ENCODE measurements at regions not wholly inside any gene's neighbourhood (a gene's known extent, or its start where the extent isn't known, plus 50 kb on each side); places are given as distances from the start of the nearest gene placed in this dataset.

DNA sequence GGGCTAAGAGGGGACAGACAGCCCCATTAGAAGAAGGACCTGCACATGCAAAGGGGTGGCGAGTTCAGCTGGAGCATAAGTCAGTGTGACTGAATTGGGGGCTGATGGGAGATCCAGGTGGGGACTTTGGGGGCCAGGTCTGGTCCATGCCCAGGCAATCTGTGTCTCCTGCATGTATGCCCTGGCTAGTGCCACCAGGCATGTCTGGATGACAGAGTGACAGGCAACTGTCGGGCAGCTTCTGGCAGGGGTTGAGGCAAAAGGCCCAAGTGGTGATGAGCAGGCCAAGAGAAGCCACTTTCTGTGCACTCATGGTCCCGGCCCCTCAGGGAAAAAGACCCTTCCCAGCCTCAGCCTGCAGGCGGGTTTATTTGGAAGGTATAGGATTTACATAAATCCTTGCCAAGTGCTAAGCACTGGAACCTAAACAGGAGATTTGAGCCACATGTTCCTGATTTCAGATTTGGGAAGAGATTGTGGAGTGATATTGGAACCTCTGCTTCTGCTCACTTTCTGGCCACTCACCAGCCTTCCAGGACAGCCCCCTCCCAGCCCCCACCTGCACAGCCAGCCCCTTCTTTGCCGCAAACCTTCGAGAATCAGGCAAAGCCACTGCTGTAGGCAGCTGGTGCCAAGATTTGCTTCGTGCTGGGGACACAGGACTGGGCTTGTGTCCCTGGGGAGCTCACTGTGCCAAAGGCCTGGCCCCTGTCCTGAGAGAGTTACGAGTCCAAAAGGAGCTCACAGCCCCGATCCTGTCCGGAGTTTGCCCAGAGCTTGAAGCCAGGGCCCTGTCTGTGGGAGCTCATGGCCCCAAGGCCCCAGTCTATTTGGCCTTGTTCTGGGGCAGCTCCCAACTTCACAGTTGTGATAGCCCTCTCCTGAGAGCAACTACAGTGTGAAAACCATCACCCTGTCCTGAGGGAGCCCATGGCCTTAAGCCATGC lies 232.5 kb upstream of the RTL1 start:
- no peak for DNase-seq (ENCODE audit: low read depth in 2 of 2)

- DNase-seq (ENCODE audit: low read depth in 2 of 2) = no peak
These were observed 233.7 kb upstream of the RTL1 start for GRCh38 chr14:101137234-101137633.

- DNase-seq (ENCODE audit: low read depth in 2 of 2) = no peak
These were observed 244.3 kb upstream of the RTL1 start for GRCh38 chr14:101147848-101148247.

DNA sequence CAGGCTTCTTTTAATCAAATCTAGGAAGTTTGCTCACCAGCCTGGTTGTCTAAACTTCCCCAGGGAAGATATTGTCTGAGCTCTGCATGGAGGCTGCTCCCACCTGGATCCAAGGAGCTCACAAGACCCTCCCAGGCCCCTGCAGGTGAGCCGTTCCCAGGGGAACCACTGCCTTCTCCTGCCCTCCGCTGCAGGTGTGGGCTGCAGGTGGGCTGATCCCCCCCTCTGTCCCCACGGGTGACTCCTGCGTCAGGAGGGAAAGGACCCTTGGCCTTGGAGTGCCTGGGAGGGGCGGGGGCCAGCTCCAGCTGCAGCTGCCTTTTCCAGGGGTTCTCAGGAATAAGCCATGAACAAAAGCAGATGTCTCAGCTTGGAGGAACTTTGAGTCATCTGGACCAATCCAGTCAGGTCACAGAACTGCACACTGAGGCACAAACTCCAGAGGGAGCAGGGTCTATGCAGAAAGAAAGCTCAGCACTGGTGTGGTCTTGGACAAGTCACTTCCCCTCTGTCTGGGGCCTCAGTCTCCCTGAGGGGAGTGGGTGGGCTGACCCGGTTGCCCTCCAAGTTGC lies 246.6 kb upstream of the RTL1 start:
- DNase-seq (ENCODE audit: low read depth in 2 of 2) = no peak

DNA sequence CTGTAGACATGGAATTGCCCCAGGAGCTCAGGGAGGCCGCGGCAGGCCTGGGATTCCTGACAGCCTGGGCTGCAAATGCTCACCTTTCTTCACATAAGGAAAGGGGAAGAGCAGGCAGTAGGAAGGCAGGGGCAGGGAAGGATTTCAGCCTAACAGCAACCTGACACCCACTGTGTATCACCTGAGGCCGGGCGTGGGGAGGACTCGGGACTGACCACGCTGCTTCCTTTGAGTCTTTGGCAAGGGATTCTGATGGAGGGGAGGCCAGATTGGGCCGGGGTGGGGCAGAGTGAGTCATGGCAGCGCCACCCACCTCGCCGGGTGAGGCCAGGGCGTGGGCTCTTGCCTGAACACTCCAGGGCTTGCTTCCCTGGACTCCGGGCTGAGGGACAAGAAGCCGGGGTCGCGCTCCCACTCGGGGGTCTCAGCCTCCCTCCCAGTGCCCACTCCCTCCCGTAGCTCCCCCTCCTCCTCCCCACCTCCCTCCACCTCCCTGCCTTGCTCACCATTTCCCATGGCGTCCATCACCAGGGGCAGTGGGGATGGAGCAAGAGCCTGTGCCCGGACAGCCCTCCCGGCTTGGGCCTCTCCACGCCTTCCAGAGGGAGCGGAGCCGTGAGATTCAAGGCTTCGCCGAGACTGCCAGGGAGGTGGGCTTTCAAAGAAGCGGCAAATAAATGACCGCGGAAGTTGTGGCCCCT lies 247.9 kb upstream of the RTL1 start:
- DNase-seq (ENCODE audit: low read depth in 2 of 2) = no peak

DNA sequence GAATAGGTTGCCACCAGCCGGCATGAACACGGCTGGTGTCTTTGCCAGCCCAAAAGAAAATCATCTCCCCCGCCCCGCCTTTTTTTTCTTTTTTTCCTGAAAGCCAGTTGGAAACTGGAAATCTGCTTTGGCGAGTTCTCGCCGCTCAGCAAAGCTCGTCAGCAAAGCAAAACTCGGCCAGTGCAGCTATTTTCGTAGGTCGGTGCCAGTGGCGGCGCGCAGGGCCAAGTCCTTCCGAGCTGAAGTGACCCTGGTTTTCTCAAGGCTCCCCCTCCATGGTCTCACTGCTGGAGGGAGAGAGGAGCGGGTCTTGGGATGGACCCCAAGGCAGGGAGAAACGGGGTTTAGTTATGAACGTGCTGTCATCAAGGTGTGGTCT lies 248.4 kb upstream of the RTL1 start:
- DNase-seq (ENCODE audit: low read depth in 2 of 2) = no peak

- DNase-seq (ENCODE audit: low read depth in 2 of 2) = no peak
These were observed 249.3 kb upstream of the RTL1 start for GRCh38 chr14:101152855-101153254.

GRCh38 chr14:101153691-101154090 lies 250.2 kb upstream of the RTL1 start:
- DNase-seq (ENCODE audit: low read depth in 2 of 2) = no peak

GRCh38 chr14:101155575-101155974 lies 252.1 kb upstream of the RTL1 start:
- no peak for DNase-seq (ENCODE audit: low read depth in 2 of 2)

- DNase-seq (ENCODE audit: low read depth in 2 of 2) = no peak
These were observed 263.9 kb upstream of the RTL1 start for GRCh38 chr14:101167428-101167827.

GRCh38 chr14:101169267-101169666 lies 265.7 kb upstream of the RTL1 start:
- no peak for DNase-seq (ENCODE audit: low read depth in 2 of 2)

GRCh38 chr14:101171650-101172049 lies 268.1 kb upstream of the RTL1 start:
- DNase-seq (ENCODE audit: low read depth in 2 of 2) = no peak

GRCh38 chr14:101173698-101174521 lies 270.4 kb upstream of the RTL1 start:
- DNase-seq (ENCODE audit: low read depth in 2 of 2) = no peak

DNA sequence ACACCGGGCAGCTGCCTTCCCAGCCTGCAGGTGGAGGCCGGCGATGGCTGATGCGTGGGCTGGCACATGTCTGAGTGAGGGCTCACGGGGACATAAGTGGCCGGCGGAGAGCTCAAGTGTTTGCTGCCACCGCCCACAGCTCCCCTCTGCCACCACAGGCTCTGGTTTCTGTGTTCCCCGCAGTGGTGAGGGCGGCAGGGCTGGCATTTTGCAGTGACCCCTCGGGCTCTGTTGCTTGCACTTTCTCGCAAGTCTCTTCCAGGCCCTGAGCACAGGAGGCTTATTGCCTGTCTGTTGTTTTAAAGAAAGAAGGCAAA lies 271.0 kb upstream of the RTL1 start:
- no peak for DNase-seq (ENCODE audit: low read depth in 2 of 2)

GRCh38 chr14:101174980-101175606 lies 271.6 kb upstream of the RTL1 start:
- DNase-seq (ENCODE audit: low read depth in 2 of 2) = no peak

GRCh38 chr14:101175731-101176534 lies 272.4 kb upstream of the RTL1 start:
- DNase-seq (ENCODE audit: low read depth in 2 of 2) = no peak

DNA sequence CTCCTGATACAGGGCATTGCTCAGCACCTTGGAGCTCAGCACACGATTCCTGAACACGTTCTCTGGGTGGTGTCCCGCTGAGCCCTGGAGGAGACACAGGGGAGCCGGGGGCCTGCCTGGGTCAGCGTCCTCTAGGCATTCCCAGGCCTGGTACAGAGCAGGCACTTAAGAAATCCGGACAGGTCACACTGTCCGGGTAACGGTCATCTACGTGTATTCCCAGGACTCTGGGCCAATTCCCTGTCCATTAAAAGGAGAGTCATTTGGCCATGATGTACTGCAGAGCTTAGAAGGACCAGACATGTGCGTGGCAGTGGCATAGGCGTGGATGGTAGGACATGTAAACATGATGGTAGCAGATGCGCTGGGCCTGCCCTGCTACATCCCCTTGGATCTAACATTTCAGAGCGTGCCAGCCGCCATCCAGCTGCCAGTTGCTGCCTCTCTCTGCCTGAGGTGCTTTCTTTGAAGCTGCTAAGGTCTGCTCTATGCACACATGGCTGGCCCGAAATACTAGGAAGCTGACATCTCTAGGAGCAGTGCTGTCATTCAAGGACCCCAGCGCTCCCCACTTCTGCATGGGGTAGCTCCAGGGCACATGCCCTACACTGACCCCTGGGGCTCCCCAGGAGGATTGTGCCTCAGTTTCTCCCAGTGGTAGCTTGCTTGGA lies 273.1 kb upstream of the RTL1 start:
- DNase-seq (ENCODE audit: low read depth in 2 of 2) = no peak

GRCh38 chr14:101177301-101177971 lies 273.9 kb upstream of the RTL1 start:
- DNase-seq (ENCODE audit: low read depth in 2 of 2) = no peak

GRCh38 chr14:101178184-101179072 lies 274.9 kb upstream of the RTL1 start:
- no peak for DNase-seq (ENCODE audit: low read depth in 2 of 2)
